ENCODE measurements at regions not wholly inside any gene's neighbourhood (a gene's known extent, or its start where the extent isn't known, plus 50 kb on each side); places are given as distances from the start of the nearest gene placed in this dataset.

DNA sequence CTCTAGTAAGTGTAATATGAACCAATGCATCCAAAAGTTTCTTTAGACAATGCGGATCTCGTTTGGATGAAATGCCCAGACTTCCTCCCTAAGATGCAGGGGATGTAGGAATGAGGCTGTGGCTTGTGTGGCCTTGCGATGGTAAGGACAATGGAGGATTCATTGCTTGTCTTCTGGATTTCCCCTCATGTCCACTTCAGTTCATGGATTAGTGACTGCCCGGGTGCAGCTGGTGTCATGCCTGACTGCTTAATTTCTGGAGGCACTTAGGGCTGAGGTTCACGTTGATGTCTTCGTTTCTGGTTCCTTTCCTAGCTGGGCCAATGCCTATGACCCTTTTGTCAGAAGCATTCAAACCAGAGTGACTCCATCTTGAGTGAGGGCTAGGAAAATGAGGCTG lies 93.8 kb downstream of the SCP2D1 start:
- CTCF ChIA-PET = no interaction called here
- Histone ChIP-seq H3K9me3 (ENCODE audit: control insufficient read depth in 2 of 3, low read length in 3 of 3) (no peaks in the 10 kb centered on the region), H3K27ac (ENCODE audit: low read depth, low read length) (no peak overlapping the region), H3K4me3 (ENCODE audit: low read length) (no peak overlapping the region), H3K4me1 (ENCODE audit: control insufficient read depth in 2 of 2, insufficient read depth in 2 of 2, low read length in 2 of 2) (no peaks in the 10 kb centered on the region), H3K36me3 (ENCODE audit: control insufficient read depth in 2 of 3, insufficient read depth in 3 of 3, low read length in 3 of 3) (no peaks in the 10 kb centered on the region), H3K27me3 (ENCODE audit: control insufficient read depth in 2 of 2, insufficient read depth in 2 of 2, low read length in 2 of 2) (peaks cover 0 to 3% of the 10 kb centered on the region in 2 donors)
- intact Hi-C loops (cut with micrococcal nuclease) = no loop called here
- no peak for DNase-seq
- Mint-ChIP-seq H3K4me1 (no peaks in the 10 kb centered on the region), H3K4me3 (no peak overlapping the region), H3K27me3 (peaks cover 2 to 24% (median 15%) of the 10 kb centered on the region in 5 donors), H3K36me3 (no peaks in the 10 kb centered on the region), H3K9me3 (peaks cover 0 to 2% (median 0%) of the 10 kb centered on the region in 11 donors), H3K27ac (no peak overlapping the region)
- no peak for ATAC-seq
- POLR2A ChIA-PET = no interaction called here

DNA sequence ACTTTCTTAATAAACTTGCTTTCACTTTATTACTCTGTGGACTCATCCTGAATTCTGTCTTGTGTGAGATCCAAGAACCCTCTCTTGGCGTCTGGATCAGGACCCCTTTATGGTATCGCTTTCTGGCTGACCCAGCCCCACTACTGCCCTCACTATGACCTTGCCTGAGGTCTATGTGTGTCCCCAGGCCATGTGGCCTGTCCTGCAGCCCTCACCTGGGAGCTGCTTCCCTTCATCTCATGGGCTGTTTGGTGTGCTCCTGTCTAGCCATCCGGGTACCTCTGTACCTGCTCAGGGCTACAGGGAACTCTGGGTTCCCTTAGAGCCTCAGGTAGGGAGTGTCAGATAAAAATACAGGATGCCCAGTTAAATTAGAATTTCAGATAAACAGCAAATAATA lies 94.5 kb downstream of the SCP2D1 start:
- no peaks in the 10 kb centered on the region for H3K9me3 Mint-ChIP-seq
- ATAC-seq (no peak), DNase-seq (no peak)
- H3K36me3 ChIP-seq (ENCODE audit: control insufficient read depth in 2 of 3, insufficient read depth in 3 of 3, low read length in 3 of 3) = no peaks in the 10 kb centered on the region
- H3K36me3 Mint-ChIP-seq = no peaks in the 10 kb centered on the region
- intact Hi-C loops (cut with micrococcal nuclease) = no loop called here
- no peaks in the 10 kb centered on the region for H3K4me1 Mint-ChIP-seq
- ChIA-PET CTCF (no interaction called here), POLR2A (no interaction called here)
- no peak overlapping the region for H3K4me3 Mint-ChIP-seq
- no peak overlapping the region for H3K27ac Mint-ChIP-seq
- H3K4me3 ChIP-seq (ENCODE audit: low read length) = no peak overlapping the region
- H3K4me1 ChIP-seq (ENCODE audit: control insufficient read depth in 2 of 2, insufficient read depth in 2 of 2, low read length in 2 of 2) = no peaks in the 10 kb centered on the region
- no peak overlapping the region for H3K27ac ChIP-seq (ENCODE audit: low read depth, low read length)
- peaks cover 0 to 3% of the 10 kb centered on the region in 2 donors for H3K27me3 ChIP-seq (ENCODE audit: control insufficient read depth in 2 of 2, insufficient read depth in 2 of 2, low read length in 2 of 2)
- H3K27me3 Mint-ChIP-seq = peaks cover 2 to 28% (median 21%) of the 10 kb centered on the region in 5 donors
- no peaks in the 10 kb centered on the region for H3K9me3 ChIP-seq (ENCODE audit: control insufficient read depth in 2 of 3, low read length in 3 of 3)

- POLR2A ChIA-PET = no interaction called here
- intact Hi-C loops (cut with micrococcal nuclease) = no loop called here
- Mint-ChIP-seq H3K4me3 (no peak overlapping the region), H3K36me3 (no peaks in the 10 kb centered on the region), H3K27me3 (peaks cover 2 to 30% (median 19%) of the 10 kb centered on the region in 5 donors), H3K4me1 (no peaks in the 10 kb centered on the region), H3K27ac (no peak overlapping the region), H3K9me3 (peaks cover 0 to 2% (median 0%) of the 10 kb centered on the region in 11 donors)
- Histone ChIP-seq H3K4me3 (ENCODE audit: low read length) (no peak overlapping the region), H3K27me3 (ENCODE audit: control insufficient read depth in 2 of 2, insufficient read depth in 2 of 2, low read length in 2 of 2) (peaks cover 0 to 3% of the 10 kb centered on the region in 2 donors), H3K27ac (ENCODE audit: low read depth, low read length) (no peak overlapping the region), H3K9me3 (ENCODE audit: control insufficient read depth in 2 of 3, low read length in 3 of 3) (no peaks in the 10 kb centered on the region), H3K4me1 (ENCODE audit: control insufficient read depth in 2 of 2, insufficient read depth in 2 of 2, low read length in 2 of 2) (no peaks in the 10 kb centered on the region), H3K36me3 (ENCODE audit: control insufficient read depth in 2 of 3, insufficient read depth in 3 of 3, low read length in 3 of 3) (no peaks in the 10 kb centered on the region)
- no peak for ATAC-seq
- CTCF ChIA-PET = no interaction called here
- DNase-seq = no peak
Observed at GRCh38 chr20:18909254-18909653, 95.7 kb downstream of the SCP2D1 start.

- ATAC-seq = no peak
- Mint-ChIP-seq H3K27ac (no peak overlapping the region), H3K4me1 (no peaks in the 10 kb centered on the region), H3K9me3 (peaks cover 0 to 5% (median 0%) of the 10 kb centered on the region in 11 donors), H3K27me3 (peaks cover 2 to 30% (median 22%) of the 10 kb centered on the region in 5 donors), H3K4me3 (no peak overlapping the region), H3K36me3 (no peaks in the 10 kb centered on the region)
- H3K27ac ChIP-seq (ENCODE audit: low read depth, low read length) = no peak overlapping the region
- ChIA-PET CTCF (no interaction called here), POLR2A (no interaction called here)
- DNase-seq = no peak
- H3K4me1 ChIP-seq (ENCODE audit: control insufficient read depth in 2 of 2, insufficient read depth in 2 of 2, low read length in 2 of 2) = no peaks in the 10 kb centered on the region
- no peak overlapping the region for H3K4me3 ChIP-seq (ENCODE audit: low read length)
- H3K9me3 ChIP-seq (ENCODE audit: control insufficient read depth in 2 of 3, low read length in 3 of 3) = no peaks in the 10 kb centered on the region
- intact Hi-C loops (cut with micrococcal nuclease) = no loop called here
- H3K27me3 ChIP-seq (ENCODE audit: control insufficient read depth in 2 of 2, insufficient read depth in 2 of 2, low read length in 2 of 2) = peaks cover 0 to 3% of the 10 kb centered on the region in 2 donors
- no peaks in the 10 kb centered on the region for H3K36me3 ChIP-seq (ENCODE audit: control insufficient read depth in 2 of 3, insufficient read depth in 3 of 3, low read length in 3 of 3)
Observed at GRCh38 chr20:18913701-18914100, 100.1 kb downstream of the SCP2D1 start.

DNA sequence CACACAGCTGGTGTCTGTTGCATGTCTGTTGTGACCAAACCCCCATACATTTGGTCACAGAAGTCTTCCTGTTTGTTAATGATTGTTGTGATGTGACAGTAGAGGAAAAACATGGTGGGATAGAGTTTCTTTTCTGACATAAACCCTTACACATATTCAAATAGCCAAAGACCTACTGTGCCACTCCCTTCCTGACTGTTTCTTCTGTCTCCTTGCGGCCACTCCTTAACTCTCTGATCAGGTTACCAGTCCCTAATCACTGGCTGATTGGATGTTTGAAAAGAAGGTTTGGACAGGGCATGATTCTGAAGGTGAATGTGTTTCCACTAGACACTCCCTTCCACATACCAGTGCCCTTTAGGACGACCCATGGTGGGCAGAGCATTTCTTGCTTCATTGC lies 101.2 kb downstream of the SCP2D1 start:
- no peak for ATAC-seq
- H3K4me1 Mint-ChIP-seq = no peaks in the 10 kb centered on the region
- Histone ChIP-seq H3K27ac (ENCODE audit: low read depth, low read length) (no peak overlapping the region), H3K9me3 (ENCODE audit: control insufficient read depth in 2 of 3, low read length in 3 of 3) (no peaks in the 10 kb centered on the region), H3K36me3 (ENCODE audit: control insufficient read depth in 2 of 3, insufficient read depth in 3 of 3, low read length in 3 of 3) (no peaks in the 10 kb centered on the region), H3K27me3 (ENCODE audit: control insufficient read depth in 2 of 2, insufficient read depth in 2 of 2, low read length in 2 of 2) (peaks cover 0 to under 1% of the 10 kb centered on the region in 2 donors), H3K4me3 (ENCODE audit: low read length) (no peak overlapping the region), H3K4me1 (ENCODE audit: control insufficient read depth in 2 of 2, insufficient read depth in 2 of 2, low read length in 2 of 2) (no peaks in the 10 kb centered on the region)
- no peak for DNase-seq
- ChIA-PET POLR2A (no interaction called here), CTCF (no interaction called here)
- peaks cover 0 to 5% (median 0%) of the 10 kb centered on the region in 11 donors for H3K9me3 Mint-ChIP-seq
- no peak overlapping the region for H3K27ac Mint-ChIP-seq
- H3K27me3 Mint-ChIP-seq = peaks cover 2 to 30% (median 22%) of the 10 kb centered on the region in 5 donors
- intact Hi-C loops (cut with micrococcal nuclease) = no loop called here
- no peaks in the 10 kb centered on the region for H3K36me3 Mint-ChIP-seq
- H3K4me3 Mint-ChIP-seq = no peak overlapping the region

- no peak for ATAC-seq
- CTCF ChIA-PET = no interaction called here
- POLR2A ChIA-PET = no interaction called here
Observed at GRCh38 chr20:18916886-18917750, 103.5 kb downstream of the SCP2D1 start.

DNA sequence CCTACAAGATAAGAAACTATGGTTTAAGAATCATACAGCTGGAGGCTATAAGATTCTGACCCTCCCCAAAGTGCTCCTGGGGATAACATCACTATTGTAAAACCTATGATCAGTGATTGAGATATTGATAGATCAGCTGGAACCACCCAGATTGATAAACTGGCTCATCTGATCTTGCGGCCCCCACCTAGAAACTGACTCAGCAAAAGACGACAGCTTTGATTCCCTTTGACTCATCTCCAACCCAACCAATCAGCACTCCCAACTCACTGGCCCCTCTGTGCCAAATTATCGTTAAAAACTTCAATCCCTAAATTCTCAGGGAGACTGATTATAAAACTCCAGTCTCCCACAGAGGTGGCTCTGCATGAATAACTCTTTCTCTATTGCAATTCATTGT lies 106.4 kb downstream of the SCP2D1 start:
- Mint-ChIP-seq H3K4me1 (no peaks in the 10 kb centered on the region), H3K4me3 (no peak overlapping the region), H3K27ac (no peak overlapping the region), H3K27me3 (peaks cover 0 to 18% (median 5%) of the 10 kb centered on the region in 5 donors), H3K9me3 (peaks cover 0 to 5% (median 0%) of the 10 kb centered on the region in 11 donors), H3K36me3 (no peaks in the 10 kb centered on the region)
- Histone ChIP-seq H3K4me1 (ENCODE audit: control insufficient read depth in 2 of 2, insufficient read depth in 2 of 2, low read length in 2 of 2) (no peaks in the 10 kb centered on the region), H3K27ac (ENCODE audit: low read depth, low read length) (no peak overlapping the region), H3K9me3 (ENCODE audit: control insufficient read depth in 2 of 3, low read length in 3 of 3) (no peaks in the 10 kb centered on the region), H3K36me3 (ENCODE audit: control insufficient read depth in 2 of 3, insufficient read depth in 3 of 3, low read length in 3 of 3) (no peaks in the 10 kb centered on the region), H3K4me3 (ENCODE audit: low read length) (no peak overlapping the region), H3K27me3 (ENCODE audit: control insufficient read depth in 2 of 2, insufficient read depth in 2 of 2, low read length in 2 of 2) (no peaks in the 10 kb centered on the region)
- intact Hi-C loops (cut with micrococcal nuclease) = no loop called here
- DNase-seq = no peak
- ATAC-seq = no peak
- POLR2A ChIA-PET = no interaction called here
- CTCF ChIA-PET = no interaction called here

More at GRCh38 chr20:18916886-18917750, 103.5 kb downstream of the SCP2D1 start:
- peaks cover 0 to 5% (median 0%) of the 10 kb centered on the region in 11 donors for H3K9me3 Mint-ChIP-seq
- H3K36me3 ChIP-seq (ENCODE audit: control insufficient read depth in 2 of 3, insufficient read depth in 3 of 3, low read length in 3 of 3) = no peaks in the 10 kb centered on the region
- no peak for DNase-seq
- intact Hi-C loops (cut with micrococcal nuclease) = no loop called here
- no peaks in the 10 kb centered on the region for H3K27me3 ChIP-seq (ENCODE audit: control insufficient read depth in 2 of 2, insufficient read depth in 2 of 2, low read length in 2 of 2)
- H3K4me1 ChIP-seq (ENCODE audit: control insufficient read depth in 2 of 2, insufficient read depth in 2 of 2, low read length in 2 of 2) = no peaks in the 10 kb centered on the region
- H3K27ac ChIP-seq (ENCODE audit: low read depth, low read length) = no peak overlapping the region
- H3K27me3 Mint-ChIP-seq = peaks cover 0 to 15% (median 12%) of the 10 kb centered on the region in 5 donors
- H3K4me1 Mint-ChIP-seq = no peaks in the 10 kb centered on the region
- H3K27ac Mint-ChIP-seq = no peak overlapping the region
- no peak overlapping the region for H3K4me3 ChIP-seq (ENCODE audit: low read length)
- H3K36me3 Mint-ChIP-seq = no peaks in the 10 kb centered on the region
- no peaks in the 10 kb centered on the region for H3K9me3 ChIP-seq (ENCODE audit: control insufficient read depth in 2 of 3, low read length in 3 of 3)
- H3K4me3 Mint-ChIP-seq = no peak overlapping the region
